Fibroblast of the aortic adventitia (primary cell): ENCODE measurements at regions not wholly inside any gene's neighbourhood (a gene's known extent, or its start where the extent isn't known, plus 50 kb on each side); places are given as distances from the start of the nearest gene placed in this dataset.
"Not testable (repeated sequence)": the region's sequence is repeated elsewhere in the genome, so short reads cannot be mapped to it uniquely, and the experiment has no call there.

Experiments
- DNase-seq: peaks from one replicate; pipeline ENCODE4 v3.0.0-alpha.2; 2010; ENCODE audit warnings: low read depth
- H3K4me3 ChIP-seq: 2 replicates; pipeline ENCODE4 v1.5.1; 2011; ENCODE audit warnings: low read depth, mild to moderate bottlenecking, control low read depth, low read length, moderate library complexity
- TF ChIP-seq, protein P1 (sequence below): IDR thresholded peaks from 2 replicates; pipeline ENCODE4 v1.5.1; 2011; ENCODE audit warnings: mild to moderate bottlenecking, low read length, control low read depth, inconsistent platforms; ENCODE audit not compliant: insufficient read depth

DNA sequence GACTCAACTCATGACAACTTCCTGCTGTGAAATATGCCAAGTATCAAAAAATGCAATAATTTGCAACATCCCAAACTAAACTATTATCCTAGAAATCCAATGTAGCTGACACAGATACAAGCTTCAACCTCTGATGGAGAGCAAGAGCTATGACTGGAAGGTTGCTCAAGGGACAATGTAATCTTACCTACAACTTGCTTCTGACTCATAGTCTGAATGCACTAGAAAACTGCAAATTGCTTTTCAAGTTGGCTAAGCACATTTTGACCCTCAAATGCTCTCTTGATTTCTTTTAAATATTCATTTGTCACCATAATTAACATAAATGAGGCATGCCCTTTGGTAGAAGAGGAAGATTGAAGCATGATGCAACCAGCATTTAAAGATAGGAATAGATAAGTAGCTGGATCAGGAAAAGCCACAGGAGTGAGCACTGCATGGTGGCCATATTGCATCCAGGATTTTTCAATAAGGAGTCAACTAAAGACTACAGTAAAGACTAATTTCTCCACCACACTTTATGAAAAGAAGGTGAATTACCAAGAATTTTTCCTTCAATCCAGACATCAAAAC lies 630.8 kb upstream of the GBE1 start:
- no peak for DNase-seq
- TF ChIP-seq, protein P1, sequence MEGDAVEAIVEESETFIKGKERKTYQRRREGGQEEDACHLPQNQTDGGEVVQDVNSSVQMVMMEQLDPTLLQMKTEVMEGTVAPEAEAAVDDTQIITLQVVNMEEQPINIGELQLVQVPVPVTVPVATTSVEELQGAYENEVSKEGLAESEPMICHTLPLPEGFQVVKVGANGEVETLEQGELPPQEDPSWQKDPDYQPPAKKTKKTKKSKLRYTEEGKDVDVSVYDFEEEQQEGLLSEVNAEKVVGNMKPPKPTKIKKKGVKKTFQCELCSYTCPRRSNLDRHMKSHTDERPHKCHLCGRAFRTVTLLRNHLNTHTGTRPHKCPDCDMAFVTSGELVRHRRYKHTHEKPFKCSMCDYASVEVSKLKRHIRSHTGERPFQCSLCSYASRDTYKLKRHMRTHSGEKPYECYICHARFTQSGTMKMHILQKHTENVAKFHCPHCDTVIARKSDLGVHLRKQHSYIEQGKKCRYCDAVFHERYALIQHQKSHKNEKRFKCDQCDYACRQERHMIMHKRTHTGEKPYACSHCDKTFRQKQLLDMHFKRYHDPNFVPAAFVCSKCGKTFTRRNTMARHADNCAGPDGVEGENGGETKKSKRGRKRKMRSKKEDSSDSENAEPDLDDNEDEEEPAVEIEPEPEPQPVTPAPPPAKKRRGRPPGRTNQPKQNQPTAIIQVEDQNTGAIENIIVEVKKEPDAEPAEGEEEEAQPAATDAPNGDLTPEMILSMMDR = no peak
- no peak overlapping the region for H3K4me3 ChIP-seq

DNA sequence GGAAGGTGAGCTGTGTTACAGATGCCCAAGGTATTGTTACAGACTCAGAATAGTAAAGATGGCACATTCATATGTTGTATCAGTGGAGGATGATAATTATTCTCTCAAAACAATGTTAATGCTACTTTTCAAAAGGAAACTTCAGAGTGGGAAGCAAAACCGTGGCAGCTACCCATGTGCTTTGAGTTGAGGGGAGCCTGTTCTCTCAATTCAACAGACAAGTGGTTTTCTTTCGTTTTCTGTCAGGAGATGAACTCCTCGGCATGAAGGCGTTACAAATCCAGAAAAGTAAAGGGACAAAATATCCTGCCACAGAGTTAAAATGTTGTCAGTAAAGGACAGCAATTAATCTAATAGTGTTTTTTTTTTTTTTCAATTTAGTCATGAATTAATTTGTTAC lies 629.4 kb upstream of the GBE1 start:
- H3K4me3 ChIP-seq = no peak overlapping the region
- DNase-seq = no peak
- TF ChIP-seq, protein P1 = no peak

DNA sequence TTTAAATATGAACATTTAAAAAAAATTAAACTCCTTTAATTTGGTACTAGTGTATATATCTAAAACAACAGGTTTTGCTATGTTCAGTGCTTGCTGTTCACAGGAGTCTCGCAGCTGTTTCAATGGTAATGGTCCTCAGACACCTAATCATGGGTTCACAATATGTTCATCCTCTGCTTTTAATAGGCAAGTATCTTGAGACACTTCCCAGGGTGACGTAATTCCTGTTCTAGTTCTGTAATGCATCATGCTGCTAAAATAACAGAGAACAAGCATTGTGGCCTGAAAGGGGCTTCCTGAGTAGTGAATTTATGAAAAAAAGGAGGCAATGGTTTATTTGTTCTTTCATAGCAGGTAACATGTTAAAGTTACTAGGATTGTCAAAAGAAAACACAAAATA lies 625.2 kb upstream of the GBE1 start:
- no peak for DNase-seq
- no peak overlapping the region for H3K4me3 ChIP-seq
- TF ChIP-seq, protein P1 = no peak

DNA sequence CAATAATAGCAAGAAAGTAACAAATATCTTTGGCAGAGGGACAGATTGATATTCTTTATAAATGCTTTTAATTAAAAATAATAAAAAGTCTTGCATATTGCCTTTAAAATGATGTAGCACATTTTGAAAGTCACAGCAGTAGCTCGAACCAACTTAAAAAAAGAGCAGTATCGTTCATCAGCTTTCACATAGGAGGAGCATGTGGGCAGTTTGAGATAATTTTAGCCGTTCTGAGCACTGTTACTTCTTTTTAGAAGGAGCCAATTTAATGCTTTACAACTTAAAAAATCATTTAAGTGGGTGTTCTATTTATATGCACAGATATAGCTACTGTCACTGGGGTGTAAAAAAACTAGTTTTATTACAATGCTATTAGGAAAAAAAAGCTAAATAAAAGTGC lies 622.7 kb upstream of the GBE1 start:
- no peak overlapping the region for H3K4me3 ChIP-seq
- DNase-seq = no peak
- TF ChIP-seq, protein P1 = no peak

DNA sequence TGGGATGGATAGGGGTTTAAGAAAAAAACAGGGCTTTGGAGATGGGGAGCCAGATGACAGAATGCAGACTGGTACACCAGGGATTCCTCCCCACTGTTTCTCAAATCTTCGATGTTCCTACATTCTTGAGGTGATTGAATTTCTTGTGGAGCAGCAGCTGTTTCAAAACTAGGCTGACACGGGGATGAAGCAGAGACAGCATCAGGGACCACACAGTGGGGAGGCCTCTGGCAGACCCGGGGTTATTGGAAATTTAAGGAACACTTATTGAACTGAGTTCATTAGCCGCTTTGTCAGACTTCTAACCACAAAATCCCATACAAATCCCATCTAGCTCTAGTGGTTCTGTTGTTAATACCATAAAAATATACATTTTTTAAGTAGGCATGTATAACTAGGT lies 621.4 kb upstream of the GBE1 start:
- DNase-seq = no peak
- H3K4me3 ChIP-seq = no peak overlapping the region
- TF ChIP-seq, protein P1 = no peak

DNA sequence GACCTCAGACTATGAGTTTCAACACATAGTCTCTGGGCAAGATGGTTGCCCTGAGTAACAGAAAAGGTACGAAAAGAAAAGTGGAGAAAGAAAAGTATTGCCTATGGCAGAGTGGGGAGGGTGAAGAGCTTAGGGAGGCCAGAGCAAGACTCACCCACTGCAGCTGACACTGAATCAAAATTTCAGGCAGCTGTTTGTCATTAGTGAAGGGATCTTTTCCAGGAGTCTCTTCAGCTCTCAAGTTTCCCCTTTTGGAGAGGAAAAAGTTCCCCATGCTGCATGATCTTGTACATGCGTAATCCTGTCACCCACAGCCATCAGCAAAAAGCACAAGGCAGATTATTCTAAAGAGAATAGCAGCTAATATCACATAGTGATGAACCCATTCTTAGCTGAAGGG lies 616.9 kb upstream of the GBE1 start:
- no peak overlapping the region for H3K4me3 ChIP-seq
- DNase-seq = no peak
- TF ChIP-seq, protein P1 = no peak

DNA sequence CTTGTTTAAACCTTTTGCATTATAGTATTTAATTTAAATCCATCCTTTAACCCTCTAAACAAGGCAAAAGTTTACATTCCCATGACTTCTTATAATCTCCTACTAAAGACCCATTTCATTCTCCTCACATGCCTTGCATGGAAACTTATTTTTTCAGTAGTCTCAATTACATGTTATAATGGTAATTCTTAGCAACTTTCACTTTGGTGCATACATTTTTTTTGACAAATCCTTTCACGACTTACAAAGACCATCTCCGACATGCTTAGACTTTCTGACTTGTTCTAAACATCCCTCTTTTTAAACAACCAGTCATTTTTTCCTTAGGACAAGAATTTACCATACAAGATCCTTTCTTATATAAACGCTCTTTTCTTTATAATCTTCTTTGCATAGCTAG lies 615.4 kb upstream of the GBE1 start:
- DNase-seq = no peak
- TF ChIP-seq, protein P1 = no peak
- H3K4me3 ChIP-seq = no peak overlapping the region

DNA sequence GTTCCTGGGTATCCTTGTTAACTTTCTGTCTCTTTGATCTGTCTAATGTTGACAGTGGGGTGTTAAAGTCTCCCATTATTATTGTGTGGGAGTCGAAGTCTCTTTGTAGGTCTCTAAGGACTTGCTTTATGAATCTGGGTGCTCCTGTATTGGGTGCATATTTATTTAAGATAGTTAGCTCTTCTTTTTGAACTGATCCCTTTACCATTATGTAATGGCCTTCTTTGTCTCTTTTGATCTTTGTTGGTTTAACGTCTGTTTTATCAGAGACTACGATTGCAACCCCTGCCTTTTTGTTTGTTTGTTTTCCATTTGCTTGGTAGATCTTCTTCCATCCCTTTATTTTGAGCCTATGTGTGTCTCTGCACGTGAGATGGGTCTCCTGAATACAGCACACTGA lies 612.4 kb upstream of the GBE1 start:
- not testable (repeated sequence) for H3K4me3 ChIP-seq, DNase-seq
